Body of pancreas (tissue), 4 donors: ENCODE measurements at regions not wholly inside any gene's neighbourhood (a gene's known extent, or its start where the extent isn't known, plus 50 kb on each side); places are given as distances from the start of the nearest gene placed in this dataset.
"Not testable (repeated sequence)": the region's sequence is repeated elsewhere in the genome, so short reads cannot be mapped to it uniquely, and the experiment has no call there.

Experiments
- ATAC-seq: fragments of 150-250 bp; one replicate; pipeline ENCODE4 v1.9.1; 2016
- DNase-seq, 4 donors: peaks; one replicate each; pipeline ENCODE4 v3.0.0-alpha.2; 2019
- H3K27ac ChIP-seq, 4 donors: fragments of 200-600 bp; sonication (generic); 1 replicate in 3 of 4; 2 replicates in 1 of 4; pipeline versions ENCODE4 v1.5.1 to v1.6.1; 2016 to 2019; ENCODE audit warnings: mild to moderate bottlenecking in 1 of 4, mixed read lengths in 1 of 4, moderate library complexity in 1 of 4
- H3K27me3 ChIP-seq, 2 donors: fragments of 200-600 bp; sonication (generic); one replicate each; pipeline ENCODE4 v1.6.0; 2016; ENCODE audit warnings: mild to moderate bottlenecking in 1 of 2
- H3K36me3 ChIP-seq, 2 donors: fragments of 200-600 bp; sonication (generic); replicated peaks in 1 of 2; 2 replicates each; pipeline ENCODE4 v1.5.1; 2016; ENCODE audit warnings: low read depth in 2 of 2; ENCODE audit not compliant: insufficient read depth in 1 of 2
- H3K4me1 ChIP-seq: fragments of 200-600 bp; sonication (generic); one replicate; pipeline ENCODE4 v1.6.0; 2016
- H3K4me3 ChIP-seq, 2 donors: fragments of 200-600 bp; sonication (generic); 1 replicate in 1 of 2; 2 replicates in 1 of 2; pipeline ENCODE4 v1.5.1; 2016 to 2019
- H3K9me3 ChIP-seq, 3 donors: fragments of 200-600 bp; sonication (generic); 1 replicate in 2 of 3; 2 replicates in 1 of 3; pipeline ENCODE4 v1.5.1; 2016
- POLR2A ChIP-seq, 3 donors: fragments of 450-650 bp; IDR thresholded peaks; one replicate each; pipeline ENCODE4 v1.6.1; 2016; ENCODE audit warnings: antibody characterized with exemption in 3 of 3, mild to moderate bottlenecking in 2 of 3
- WGBS, 2 donors: methylation state at CpG; one replicate each; pipeline ENCODE4 v1.1.5; 2017; 5-methylcytosine and 5-hydroxymethylcytosine counted together
- intact Hi-C: fragments of 100-400 bp; cut with DNase I; formaldehyde crosslinking; loops from one replicate; pipeline ENCODE4 v1.15.1; 2023
- TF ChIP-seq, protein P1 (sequence below), 7 experiments: fragments of 450-650 bp in 4 of 7; fragments of 200-600 bp in 3 of 7; sonication (generic) in 3 of 7; IDR thresholded peaks; one replicate each; pipeline ENCODE4 v1.5.1; 2016 to 2019; ENCODE audit warnings: antibody characterized with exemption in 7 of 7

DNA sequence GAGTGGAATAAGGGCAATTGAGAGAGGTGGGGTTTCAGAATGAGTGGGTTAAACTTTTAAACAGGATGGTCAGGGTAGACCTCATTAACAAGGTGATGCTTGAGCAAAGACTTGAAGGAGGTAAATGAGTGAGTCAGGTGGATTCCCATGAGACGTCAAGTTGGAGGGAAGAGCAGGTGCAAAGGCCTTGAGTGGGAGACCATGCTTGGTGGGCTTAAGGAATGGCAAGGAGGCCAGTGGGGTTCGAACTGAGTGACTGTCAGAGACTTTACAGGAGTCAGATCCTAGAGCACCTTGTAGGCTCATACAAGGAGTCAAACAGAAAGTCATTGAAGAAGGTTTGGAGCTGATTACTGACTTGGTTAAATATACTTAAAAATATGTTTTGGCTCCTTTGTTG is 284.1 kb downstream of the CYRIA start:
- Histone ChIP-seq H3K36me3 (no peaks in the 10 kb centered on the region), H3K4me1 (no peaks in the 10 kb centered on the region), H3K9me3 (no peaks in the 10 kb centered on the region), H3K27ac (no peak overlapping the region), H3K27me3 (no peaks in the 10 kb centered on the region), H3K4me3 (no peak overlapping the region)
- ATAC-seq, result no peak
- intact Hi-C loops, result no loop called here
- DNase-seq, result no peak
- TF ChIP-seq POLR2A (IDR thresholded peaks at IDR 0.05), result no peak
- TF ChIP-seq, protein P1, sequence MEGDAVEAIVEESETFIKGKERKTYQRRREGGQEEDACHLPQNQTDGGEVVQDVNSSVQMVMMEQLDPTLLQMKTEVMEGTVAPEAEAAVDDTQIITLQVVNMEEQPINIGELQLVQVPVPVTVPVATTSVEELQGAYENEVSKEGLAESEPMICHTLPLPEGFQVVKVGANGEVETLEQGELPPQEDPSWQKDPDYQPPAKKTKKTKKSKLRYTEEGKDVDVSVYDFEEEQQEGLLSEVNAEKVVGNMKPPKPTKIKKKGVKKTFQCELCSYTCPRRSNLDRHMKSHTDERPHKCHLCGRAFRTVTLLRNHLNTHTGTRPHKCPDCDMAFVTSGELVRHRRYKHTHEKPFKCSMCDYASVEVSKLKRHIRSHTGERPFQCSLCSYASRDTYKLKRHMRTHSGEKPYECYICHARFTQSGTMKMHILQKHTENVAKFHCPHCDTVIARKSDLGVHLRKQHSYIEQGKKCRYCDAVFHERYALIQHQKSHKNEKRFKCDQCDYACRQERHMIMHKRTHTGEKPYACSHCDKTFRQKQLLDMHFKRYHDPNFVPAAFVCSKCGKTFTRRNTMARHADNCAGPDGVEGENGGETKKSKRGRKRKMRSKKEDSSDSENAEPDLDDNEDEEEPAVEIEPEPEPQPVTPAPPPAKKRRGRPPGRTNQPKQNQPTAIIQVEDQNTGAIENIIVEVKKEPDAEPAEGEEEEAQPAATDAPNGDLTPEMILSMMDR (IDR thresholded peaks at IDR 0.05), result no peak
- 65 to 69% methylated on average over 2 of the region's 2 CpGs for WGBS, 2 donors

DNA sequence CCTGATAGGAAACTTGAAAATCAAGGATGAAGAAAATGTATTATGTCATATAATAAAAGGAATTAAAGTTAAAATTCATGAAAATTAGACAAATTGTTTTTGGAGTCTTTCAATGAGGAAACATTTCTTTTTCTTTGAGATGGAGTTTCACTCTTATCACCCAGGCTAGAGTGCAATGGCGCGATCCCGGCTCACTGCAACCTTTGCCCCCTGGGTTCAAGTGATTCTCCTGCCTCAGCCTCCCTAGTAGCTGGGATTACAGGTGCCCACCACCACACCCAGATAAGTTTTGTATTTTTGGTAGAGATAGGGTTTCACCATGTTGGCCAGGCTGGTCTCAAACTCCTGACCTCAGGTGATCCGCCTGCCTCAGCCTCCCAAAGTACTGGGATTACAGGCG is 285.7 kb downstream of the CYRIA start:
- DNase-seq, H3K9me3 ChIP-seq, H3K4me3 ChIP-seq, ATAC-seq, H3K27me3 ChIP-seq, H3K4me1 ChIP-seq, H3K27ac ChIP-seq, intact Hi-C loops, H3K36me3 ChIP-seq: not testable (repeated sequence)
- 67 to 88% methylated on average over 5 of the region's 5 CpGs for WGBS, 2 donors

DNA sequence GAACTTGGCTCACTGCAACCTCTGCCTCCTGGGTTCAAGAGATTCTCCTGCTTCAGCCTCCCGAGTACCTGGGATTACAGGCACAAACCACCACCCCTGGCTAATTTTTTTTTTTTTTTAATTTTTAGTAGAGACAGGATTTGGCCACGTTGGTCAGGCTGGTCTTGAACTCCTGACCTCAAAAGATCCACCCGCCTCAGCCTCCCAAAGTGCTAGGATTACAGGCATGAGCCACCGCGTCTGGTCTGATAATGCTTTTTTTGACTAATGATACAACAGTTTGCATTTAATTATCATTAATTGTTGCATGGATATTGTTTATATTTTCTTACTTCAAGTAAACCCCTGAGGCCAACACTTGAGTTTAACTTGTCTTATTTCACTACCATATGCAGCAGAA is 286.6 kb downstream of the CYRIA start:
- DNase-seq, H3K4me3 ChIP-seq, H3K27ac ChIP-seq, H3K9me3 ChIP-seq, ATAC-seq, H3K36me3 ChIP-seq, H3K4me1 ChIP-seq, H3K27me3 ChIP-seq, intact Hi-C loops: not testable (repeated sequence)
- 74 to 79% methylated on average over 5 of the region's 5 CpGs for WGBS, 2 donors

DNA sequence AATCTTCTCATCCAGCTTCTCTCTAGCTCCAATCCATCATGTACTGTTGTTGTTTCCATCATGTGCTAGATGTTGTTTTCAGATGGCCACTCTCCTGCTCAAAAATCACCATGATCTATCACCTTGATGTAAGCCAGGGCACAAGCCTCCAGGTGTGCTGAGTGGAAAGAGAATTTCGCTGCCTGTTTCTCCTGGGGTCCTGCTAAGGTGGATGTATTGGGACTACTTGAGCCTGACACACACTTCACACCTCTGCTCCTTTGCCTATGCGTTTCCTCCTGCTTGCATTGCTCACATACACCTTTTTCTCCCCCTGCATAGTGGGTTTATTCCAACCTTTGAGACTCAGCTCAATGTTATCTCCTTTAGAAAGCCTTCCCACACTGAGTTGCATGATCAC is 287.6 kb downstream of the CYRIA start:
- no peaks in the 10 kb centered on the region for H3K9me3 ChIP-seq
- H3K36me3 ChIP-seq, result no peaks in the 10 kb centered on the region
- intact Hi-C loops, result no loop called here
- TF ChIP-seq POLR2A (IDR thresholded peaks at IDR 0.05), result no peak
- TF ChIP-seq, protein P1 (IDR thresholded peaks at IDR 0.05), result no peak
- no peak overlapping the region for H3K27ac ChIP-seq
- H3K27me3 ChIP-seq, result no peaks in the 10 kb centered on the region
- no peaks in the 10 kb centered on the region for H3K4me1 ChIP-seq
- DNase-seq (no peak), ATAC-seq (no peak)
- no peak overlapping the region for H3K4me3 ChIP-seq
- 69 to 80% methylated on average over 2 of the region's 2 CpGs for WGBS, 2 donors

GRCh38 chr2:16375981-16376380 is 289.7 kb downstream of the CYRIA start:
- intact Hi-C loops, result no loop called here
- H3K36me3 ChIP-seq, result no peaks in the 10 kb centered on the region
- no peaks in the 10 kb centered on the region for H3K9me3 ChIP-seq
- 52 to 75% methylated on average over 4 of the region's 4 CpGs for WGBS, 2 donors
- H3K27me3 ChIP-seq, result no peaks in the 10 kb centered on the region
- no peak overlapping the region for H3K4me3 ChIP-seq
- no peaks in the 10 kb centered on the region for H3K4me1 ChIP-seq
- ATAC-seq, result no peak
- H3K27ac ChIP-seq, result no peak overlapping the region
- no peak for TF ChIP-seq POLR2A (IDR thresholded peaks at IDR 0.05)
- TF ChIP-seq, protein P1 (IDR thresholded peaks at IDR 0.05), result no peak
- no peak for DNase-seq

DNA sequence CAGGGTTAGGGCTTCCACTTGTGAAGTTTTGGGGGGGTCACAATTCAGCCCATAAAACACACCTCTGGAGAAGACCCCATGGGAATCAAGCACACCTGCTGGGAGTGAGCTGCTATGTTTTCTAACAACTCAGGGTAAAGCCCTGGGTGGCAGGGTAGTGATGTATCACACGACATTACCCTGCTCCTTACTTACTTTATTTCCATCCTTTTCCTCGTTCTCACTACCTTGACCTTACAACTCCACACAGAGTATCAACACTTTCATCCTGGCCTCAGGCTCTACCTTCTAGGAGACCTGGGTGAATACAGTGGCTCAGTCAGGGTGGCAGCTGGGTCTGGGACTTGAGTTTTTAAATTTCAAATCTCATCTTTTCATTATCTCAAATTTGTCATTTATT is 290.3 kb downstream of the CYRIA start:
- no peak overlapping the region for H3K4me3 ChIP-seq
- no peaks in the 10 kb centered on the region for H3K4me1 ChIP-seq
- ATAC-seq (no peak), DNase-seq (no peak)
- H3K36me3 ChIP-seq, result no peaks in the 10 kb centered on the region
- 68 to 80% methylated on average over 2 of the region's 2 CpGs for WGBS, 2 donors
- no peaks in the 10 kb centered on the region for H3K27me3 ChIP-seq
- TF ChIP-seq, protein P1 (IDR thresholded peaks at IDR 0.05), result no peak
- TF ChIP-seq POLR2A (IDR thresholded peaks at IDR 0.05), result no peak
- no peak overlapping the region for H3K27ac ChIP-seq
- no peaks in the 10 kb centered on the region for H3K9me3 ChIP-seq
- intact Hi-C loops, result no loop called here
